ENCODE measurements at regions not wholly inside any gene's neighbourhood (a gene's known extent, or its start where the extent isn't known, plus 50 kb on each side); places are given as distances from the start of the nearest gene placed in this dataset.

DNA sequence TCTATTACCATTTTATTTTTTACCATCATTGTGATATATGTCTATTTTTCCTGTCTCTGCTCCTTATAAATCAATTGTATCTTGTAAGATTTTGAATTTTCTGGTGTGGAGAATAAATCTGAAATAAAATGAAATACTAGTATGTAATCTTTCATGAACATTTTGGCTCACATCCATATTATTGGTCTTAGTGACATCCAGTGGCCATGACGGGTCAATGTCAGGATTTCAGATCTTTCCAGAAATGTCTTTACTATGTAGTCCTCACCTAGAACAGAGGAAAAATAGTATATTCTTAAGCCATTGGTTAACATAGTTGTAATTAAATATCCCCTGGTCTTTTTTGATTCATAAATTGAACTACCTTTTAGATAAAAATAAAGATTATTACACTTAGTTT lies 109.8 kb upstream of the GPC6 start:
- no peak overlapping the region for H3K4me3 ChIP-seq (replicated peaks in 1 of 3; ENCODE audit: insufficient read depth in 1 of 3, low read depth in 2 of 3, low read length in 3 of 3)
- no peaks in the 10 kb centered on the region for H3K79me2 ChIP-seq (ENCODE audit: insufficient read depth, low read length)
- FAIRE-seq, result no peak
- in situ Hi-C loops (cut with HindIII; ENCODE audit: extremely low pct_ligation_motif_present, low pct_unique_long_range_greater_than_20kb) (no loop called here), intact Hi-C loops (cut with micrococcal nuclease; ENCODE audit: unreplicated experiment) (no loop called here)
- H3K27ac ChIP-seq (ENCODE audit: extremely low read length, insufficient read depth, low read length), result no peak overlapping the region
- TF ChIP-seq NR2F1 (CRISPR knock-in tag; IDR thresholded peaks at IDR 0.05) (no peak), SMAD3 (CRISPR knock-in tag; IDR thresholded peaks at IDR 0.05) (no peak), KAT7 (CRISPR knock-in tag; IDR thresholded peaks at IDR 0.05; ENCODE audit: borderline replicate concordance) (no peak), RBM22 (optimal IDR thresholded peaks at IDR 0.05; ENCODE audit: low read length) (no peak), STAG1 (CRISPR knock-in tag; IDR thresholded peaks at IDR 0.05) (peak; percentile 54), RCOR2 (CRISPR knock-in tag; IDR thresholded peaks at IDR 0.05) (no peak)
- TF ChIP-seq, protein P1, sequence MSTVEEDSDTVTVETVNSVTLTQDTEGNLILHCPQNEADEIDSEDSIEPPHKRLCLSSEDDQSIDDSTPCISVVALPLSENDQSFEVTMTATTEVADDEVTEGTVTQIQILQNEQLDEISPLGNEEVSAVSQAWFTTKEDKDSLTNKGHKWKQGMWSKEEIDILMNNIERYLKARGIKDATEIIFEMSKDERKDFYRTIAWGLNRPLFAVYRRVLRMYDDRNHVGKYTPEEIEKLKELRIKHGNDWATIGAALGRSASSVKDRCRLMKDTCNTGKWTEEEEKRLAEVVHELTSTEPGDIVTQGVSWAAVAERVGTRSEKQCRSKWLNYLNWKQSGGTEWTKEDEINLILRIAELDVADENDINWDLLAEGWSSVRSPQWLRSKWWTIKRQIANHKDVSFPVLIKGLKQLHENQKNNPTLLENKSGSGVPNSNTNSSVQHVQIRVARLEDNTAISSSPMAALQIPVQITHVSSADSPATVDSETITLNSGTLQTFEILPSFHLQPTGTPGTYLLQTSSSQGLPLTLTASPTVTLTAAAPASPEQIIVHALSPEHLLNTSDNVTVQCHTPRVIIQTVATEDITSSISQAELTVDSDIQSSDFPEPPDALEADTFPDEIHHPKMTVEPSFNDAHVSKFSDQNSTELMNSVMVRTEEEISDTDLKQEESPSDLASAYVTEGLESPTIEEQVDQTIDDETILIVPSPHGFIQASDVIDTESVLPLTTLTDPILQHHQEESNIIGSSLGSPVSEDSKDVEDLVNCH (CRISPR knock-in tag; IDR thresholded peaks at IDR 0.05), result no peak
- TF ChIP-seq, protein P2, sequence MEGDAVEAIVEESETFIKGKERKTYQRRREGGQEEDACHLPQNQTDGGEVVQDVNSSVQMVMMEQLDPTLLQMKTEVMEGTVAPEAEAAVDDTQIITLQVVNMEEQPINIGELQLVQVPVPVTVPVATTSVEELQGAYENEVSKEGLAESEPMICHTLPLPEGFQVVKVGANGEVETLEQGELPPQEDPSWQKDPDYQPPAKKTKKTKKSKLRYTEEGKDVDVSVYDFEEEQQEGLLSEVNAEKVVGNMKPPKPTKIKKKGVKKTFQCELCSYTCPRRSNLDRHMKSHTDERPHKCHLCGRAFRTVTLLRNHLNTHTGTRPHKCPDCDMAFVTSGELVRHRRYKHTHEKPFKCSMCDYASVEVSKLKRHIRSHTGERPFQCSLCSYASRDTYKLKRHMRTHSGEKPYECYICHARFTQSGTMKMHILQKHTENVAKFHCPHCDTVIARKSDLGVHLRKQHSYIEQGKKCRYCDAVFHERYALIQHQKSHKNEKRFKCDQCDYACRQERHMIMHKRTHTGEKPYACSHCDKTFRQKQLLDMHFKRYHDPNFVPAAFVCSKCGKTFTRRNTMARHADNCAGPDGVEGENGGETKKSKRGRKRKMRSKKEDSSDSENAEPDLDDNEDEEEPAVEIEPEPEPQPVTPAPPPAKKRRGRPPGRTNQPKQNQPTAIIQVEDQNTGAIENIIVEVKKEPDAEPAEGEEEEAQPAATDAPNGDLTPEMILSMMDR (CRISPR knock-in tag; IDR thresholded peaks at IDR 0.05), result peak; percentile 17; the same call in 1 of the 2 replicates
- TF ChIP-seq, protein P3, sequence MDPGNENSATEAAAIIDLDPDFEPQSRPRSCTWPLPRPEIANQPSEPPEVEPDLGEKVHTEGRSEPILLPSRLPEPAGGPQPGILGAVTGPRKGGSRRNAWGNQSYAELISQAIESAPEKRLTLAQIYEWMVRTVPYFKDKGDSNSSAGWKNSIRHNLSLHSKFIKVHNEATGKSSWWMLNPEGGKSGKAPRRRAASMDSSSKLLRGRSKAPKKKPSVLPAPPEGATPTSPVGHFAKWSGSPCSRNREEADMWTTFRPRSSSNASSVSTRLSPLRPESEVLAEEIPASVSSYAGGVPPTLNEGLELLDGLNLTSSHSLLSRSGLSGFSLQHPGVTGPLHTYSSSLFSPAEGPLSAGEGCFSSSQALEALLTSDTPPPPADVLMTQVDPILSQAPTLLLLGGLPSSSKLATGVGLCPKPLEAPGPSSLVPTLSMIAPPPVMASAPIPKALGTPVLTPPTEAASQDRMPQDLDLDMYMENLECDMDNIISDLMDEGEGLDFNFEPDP (CRISPR knock-in tag; conservative IDR thresholded peaks at IDR 0.05), result no peak
- no peak for ATAC-seq
- H3K4me2 ChIP-seq (ENCODE audit: low read depth, low read length), result no peak overlapping the region
- ChIA-PET POLR2A (no interaction called here), CTCF (ENCODE audit: low intra/inter-chr PET ratio, low total read pairs) (no interaction called here)
- H3K4me1 ChIP-seq (ENCODE audit: insufficient read depth, low read length), result no peaks in the 10 kb centered on the region
- no peaks in the 10 kb centered on the region for H4K20me1 ChIP-seq (ENCODE audit: insufficient read depth, low read length)
- WGBS (ENCODE audit: low lambda C conversion rate), result 4% methylated on average over 1 of the region's 1 CpG
- no peaks in the 10 kb centered on the region for H3K9me3 ChIP-seq (ENCODE audit: low read length)
- H2AFZ ChIP-seq (ENCODE audit: low read length), result no peak overlapping the region
- peaks cover 0 to 7% of the 10 kb centered on the region in 2 experiments; a peak in 2 of 5 replicates for H3K27me3 ChIP-seq (ENCODE audit: control insufficient read depth in 1 of 2, insufficient read depth in 2 of 2, low read length in 2 of 2)
- no peaks in the 10 kb centered on the region for H3K36me3 ChIP-seq (replicated peaks in 1 of 2; ENCODE audit: control insufficient read depth in 1 of 2, insufficient read depth in 2 of 2, low read length in 2 of 2)
- DNase-seq (ENCODE audit: low spot score), result peak; percentile 4
- H3K9ac ChIP-seq (ENCODE audit: insufficient read depth, low read depth, low read length), result no peak overlapping the region
- no TSS peak for BruUV-seq (replicated peaks)

Measured in HepG2 (cell line).